B cell (primary cell): ENCODE measurements at regions not wholly inside any gene's neighbourhood (a gene's known extent, or its start where the extent isn't known, plus 50 kb on each side); places are given as distances from the start of the nearest gene placed in this dataset.

Source experiments
- ATAC-seq: fragments of 200-7000 bp; cut with Tn5 transposase; one replicate; pipeline ENCODE4 v1.10.0; 2021; ENCODE audit warnings: low read depth, mild to moderate bottlenecking, moderate number of reproducible peaks, moderate library complexity
- CTCF ChIA-PET: fragments of 350-600 bp; sonication (Branson Sonifier 250); formaldehyde crosslinking; loops from one replicate; lab custom pipeline; 2021; ENCODE audit warnings: antibody characterized with exemption, inconsistent platforms; lab: Charles Lee
- POLR2A ChIA-PET: fragments of 350-600 bp; sonication (Branson Sonifier 250); formaldehyde crosslinking; loops from one replicate; lab custom pipeline; 2021; ENCODE audit warnings: antibody characterized with exemption; lab: Charles Lee
- DNase-seq: peaks from one replicate; pipeline ENCODE4 v3.0.0; 2013
- H2AFZ ChIP-seq: 2 replicates; pipeline ENCODE4 v1.6.1; 2012; ENCODE audit warnings: mild to moderate bottlenecking, low read depth, low read length; ENCODE audit not compliant: insufficient read depth, poor library complexity, severe bottlenecking
- H3K27ac ChIP-seq, 2 donors: 1 replicate in 1 of 2; 2 replicates in 1 of 2; pipeline ENCODE4 v1.5.1; 2012 to 2013; ENCODE audit warnings: low read length in 2 of 2, mild to moderate bottlenecking in 2 of 2, moderate library complexity in 1 of 2
- H3K27me3 ChIP-seq, 4 experiments: fragments of 200-600 bp in 1 of 4; sonication (generic) in 1 of 4; replicated peaks in 1 of 4; 1 replicate in 2 of 4; 2 replicates in 2 of 4; pipeline versions ENCODE4 v1.6.1 to v1.7.0; 2013 to 2016; ENCODE audit warnings: low read length in 3 of 4, mild to moderate bottlenecking in 2 of 4, mixed read lengths in 1 of 4, moderate library complexity in 1 of 4; ENCODE audit not compliant: insufficient read depth in 4 of 4, control insufficient read depth in 3 of 4; ENCODE audit errors: control extremely low read depth in 1 of 4
- H3K36me3 ChIP-seq, 2 experiments: replicated peaks in 1 of 2; 1 replicate in 1 of 2; 2 replicates in 1 of 2; pipeline versions ENCODE4 v1.6.1 to v1.7.1; 2013; ENCODE audit warnings: low read length in 1 of 2; ENCODE audit not compliant: insufficient read depth in 2 of 2, control insufficient read depth in 1 of 2; ENCODE audit errors: control extremely low read depth in 1 of 2, extremely low read depth in 1 of 2
- H3K4me1 ChIP-seq, 2 donors: fragments of 200-600 bp in 1 of 2; sonication (generic) in 1 of 2; 1 replicate in 1 of 2; 2 replicates in 1 of 2; pipeline versions ENCODE4 v1.5.1 to v1.6.1; 2013 to 2017; ENCODE audit warnings: low read length in 2 of 2; ENCODE audit not compliant: control insufficient read depth in 2 of 2, insufficient read depth in 2 of 2
- H3K4me2 ChIP-seq: replicated peaks from 2 replicates; pipeline ENCODE3; 2012; ENCODE audit warnings: mild to moderate bottlenecking, low read depth, low read length; ENCODE audit not compliant: poor library complexity, severe bottlenecking
- H3K4me3 ChIP-seq, 5 experiments: fragments of 200-600 bp in 1 of 5; sonication (generic) in 1 of 5; 1 replicate in 3 of 5; 2 replicates in 2 of 5; pipeline versions ENCODE4 v1.5.1 to v1.7.0; 2011 to 2016; ENCODE audit warnings: low read length in 4 of 5, mild to moderate bottlenecking in 4 of 5, low read depth in 2 of 5, control low read depth in 1 of 5, moderate library complexity in 1 of 5; ENCODE audit not compliant: insufficient read depth in 1 of 5; ENCODE audit errors: control extremely low read depth in 1 of 5, extremely low read depth in 1 of 5
- H3K79me2 ChIP-seq: fragments of 200-600 bp; sonication (generic); one replicate; pipeline ENCODE4 v1.6.0; 2016; ENCODE audit warnings: low read length; ENCODE audit not compliant: control insufficient read depth, insufficient read depth
- H3K9ac ChIP-seq: fragments of 200-600 bp; sonication (generic); 2 replicates; pipeline ENCODE4 v1.6.1; 2017; ENCODE audit warnings: mild to moderate bottlenecking, low read length, moderate library complexity
- H3K9me3 ChIP-seq, 3 donors: one replicate each; pipeline versions ENCODE4 v1.6.1 to v1.7.1; 2013; ENCODE audit warnings: low read length in 2 of 3; ENCODE audit not compliant: control insufficient read depth in 2 of 3, insufficient read depth in 1 of 3; ENCODE audit errors: control extremely low read depth in 1 of 3
- H4K20me1 ChIP-seq: 2 replicates; pipeline ENCODE4 v1.6.0; 2012; ENCODE audit warnings: mild to moderate bottlenecking, low read length; ENCODE audit not compliant: insufficient read depth, control insufficient read depth, poor library complexity, severe bottlenecking
- H3K27ac Mint-ChIP-seq: one replicate; pipeline ENCODE4 v1.8.0; 2021; ENCODE audit warnings: mixed read lengths
- H3K27me3 Mint-ChIP-seq: one replicate; pipeline ENCODE4 v1.8.0; 2021; ENCODE audit warnings: mixed read lengths
- H3K4me1 Mint-ChIP-seq: one replicate; pipeline ENCODE4 v1.8.0; 2021; ENCODE audit warnings: mixed read lengths
- H3K4me3 Mint-ChIP-seq: one replicate; pipeline ENCODE4 v1.8.0; 2021; ENCODE audit warnings: mixed read lengths
- H3K9me3 Mint-ChIP-seq: one replicate; pipeline ENCODE4 v1.8.0; 2022; ENCODE audit warnings: mixed read lengths; ENCODE audit not compliant: insufficient read depth
- EZH2 ChIP-seq: IDR thresholded peaks from 2 replicates; pipeline ENCODE4 v1.6.1; 2012; ENCODE audit warnings: borderline replicate concordance, low read depth, mild to moderate bottlenecking, moderate library complexity, low read length; ENCODE audit not compliant: insufficient read depth, poor library complexity, severe bottlenecking
- WGBS: methylation state at CpG from one replicate; pipeline ENCODE4 v1.1.5; 2013; ENCODE audit warnings: missing lambda C conversion rate; ENCODE audit not compliant: insufficient coverage; 5-methylcytosine and 5-hydroxymethylcytosine counted together
- intact Hi-C: fragments of 100-400 bp; cut with micrococcal nuclease; formaldehyde crosslinking; loops from one replicate; pipeline ENCODE4 v1.10.0; 2022
- TF ChIP-seq, protein P1 (sequence below): fragments of 200-600 bp; IDR thresholded peaks from one replicate; pipeline ENCODE4 v1.8.0; 2022; ENCODE audit warnings: antibody characterized with exemption, mild to moderate bottlenecking

DNA sequence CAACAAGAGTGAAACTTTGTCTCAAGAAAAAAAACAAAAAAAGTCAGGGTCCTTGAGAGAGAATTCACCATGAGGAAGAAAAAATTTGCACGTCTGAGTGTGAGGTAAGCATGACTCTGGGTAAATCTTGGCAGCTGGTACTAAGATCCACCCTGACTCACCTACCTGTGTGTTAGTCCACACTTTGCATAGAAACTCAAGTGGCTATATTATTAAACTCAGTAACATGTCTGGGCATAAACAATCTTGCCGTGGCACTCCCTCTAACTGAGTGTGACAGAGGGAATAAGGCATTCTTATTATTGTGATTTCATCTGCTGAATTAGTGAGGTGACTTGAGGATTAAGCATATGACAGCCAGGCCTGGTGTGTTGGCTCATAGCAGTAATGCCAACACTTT, 259.4 kb upstream of the VLDLR start:
- H3K4me3 Mint-ChIP-seq: no peak overlapping the region
- no peak for DNase-seq
- WGBS: 100% methylated on average over 2 of the region's 2 CpGs
- H3K9me3 Mint-ChIP-seq: no peaks in the 10 kb centered on the region
- Histone ChIP-seq H2AFZ (no peak overlapping the region), H3K4me1 (no peaks in the 10 kb centered on the region), H3K9ac (no peak overlapping the region), H3K36me3 (no peaks in the 10 kb centered on the region), H3K79me2 (no peaks in the 10 kb centered on the region), H3K4me3 (no peak overlapping the region), H3K27me3 (peaks cover 0 to 3% (median 0%) of the 10 kb centered on the region in 4 experiments), H3K9me3 (no peaks in the 10 kb centered on the region), H4K20me1 (no peaks in the 10 kb centered on the region), H3K27ac (no peak overlapping the region), H3K4me2 (no peak overlapping the region)
- H3K27ac Mint-ChIP-seq: no peak overlapping the region
- ChIA-PET CTCF (no interaction called here), POLR2A (no interaction called here)
- no peaks in the 10 kb centered on the region for H3K4me1 Mint-ChIP-seq
- no peak for ATAC-seq
- peaks cover 14% of the 10 kb centered on the region for H3K27me3 Mint-ChIP-seq
- intact Hi-C loops: no loop called here
- TF ChIP-seq, protein P1, sequence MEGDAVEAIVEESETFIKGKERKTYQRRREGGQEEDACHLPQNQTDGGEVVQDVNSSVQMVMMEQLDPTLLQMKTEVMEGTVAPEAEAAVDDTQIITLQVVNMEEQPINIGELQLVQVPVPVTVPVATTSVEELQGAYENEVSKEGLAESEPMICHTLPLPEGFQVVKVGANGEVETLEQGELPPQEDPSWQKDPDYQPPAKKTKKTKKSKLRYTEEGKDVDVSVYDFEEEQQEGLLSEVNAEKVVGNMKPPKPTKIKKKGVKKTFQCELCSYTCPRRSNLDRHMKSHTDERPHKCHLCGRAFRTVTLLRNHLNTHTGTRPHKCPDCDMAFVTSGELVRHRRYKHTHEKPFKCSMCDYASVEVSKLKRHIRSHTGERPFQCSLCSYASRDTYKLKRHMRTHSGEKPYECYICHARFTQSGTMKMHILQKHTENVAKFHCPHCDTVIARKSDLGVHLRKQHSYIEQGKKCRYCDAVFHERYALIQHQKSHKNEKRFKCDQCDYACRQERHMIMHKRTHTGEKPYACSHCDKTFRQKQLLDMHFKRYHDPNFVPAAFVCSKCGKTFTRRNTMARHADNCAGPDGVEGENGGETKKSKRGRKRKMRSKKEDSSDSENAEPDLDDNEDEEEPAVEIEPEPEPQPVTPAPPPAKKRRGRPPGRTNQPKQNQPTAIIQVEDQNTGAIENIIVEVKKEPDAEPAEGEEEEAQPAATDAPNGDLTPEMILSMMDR: no peak
- TF ChIP-seq EZH2: no peak

- Histone ChIP-seq H3K4me1 (no peaks in the 10 kb centered on the region), H3K4me3 (no peak overlapping the region), H4K20me1 (no peaks in the 10 kb centered on the region), H3K9ac (no peak overlapping the region), H3K27ac (no peak overlapping the region), H3K79me2 (no peaks in the 10 kb centered on the region), H3K27me3 (peaks cover 0 to under 1% (median 0%) of the 10 kb centered on the region in 4 experiments), H3K4me2 (no peak overlapping the region), H2AFZ (no peak overlapping the region), H3K36me3 (no peaks in the 10 kb centered on the region), H3K9me3 (no peaks in the 10 kb centered on the region)
- ChIA-PET POLR2A (no interaction called here), CTCF (no interaction called here)
- TF ChIP-seq EZH2: no peak
- TF ChIP-seq, protein P1: no peak
- DNase-seq (no peak), ATAC-seq (no peak)
- H3K9me3 Mint-ChIP-seq: no peaks in the 10 kb centered on the region
- H3K4me3 Mint-ChIP-seq: no peak overlapping the region
- intact Hi-C loops: no loop called here
- no peak overlapping the region for H3K27ac Mint-ChIP-seq
- H3K4me1 Mint-ChIP-seq: no peaks in the 10 kb centered on the region
- no CpG with 5 or more reads among the region's 6 CpGs for WGBS
- H3K27me3 Mint-ChIP-seq: peaks cover 9% of the 10 kb centered on the region
These were observed 258.3 kb upstream of the VLDLR start for GRCh38 chr9:2363138-2363745.
